Embryonic facial prominence (tissue), 1 donor: ENCODE measurements at regions not wholly inside any gene's neighbourhood (a gene's known extent, or its start where the extent isn't known, plus 50 kb on each side); places are given as distances from the start of the nearest gene placed in this dataset.
"Not testable (repeated sequence)": the region's sequence is repeated elsewhere in the genome, so short reads cannot be mapped to it uniquely, and the experiment has no call there.

Experiments used
- DNase-seq: peaks from one replicate; pipeline ENCODE4 v3.0.0-alpha.2; 2016; ENCODE audit errors: extremely low spot score

- DNase-seq: no peak
These were observed 159.9 kb upstream of the PFN2 start for GRCh38 chr3:150130404-150131100.

GRCh38 chr3:150129166-150129565 lies 158.5 kb upstream of the PFN2 start:
- no peak for DNase-seq

- no peak for DNase-seq
These were observed 157.4 kb upstream of the PFN2 start for GRCh38 chr3:150128126-150128525.

- no peak for DNase-seq
These were observed 156.4 kb upstream of the PFN2 start for GRCh38 chr3:150127011-150127490.

- DNase-seq: no peak
These were observed 153.4 kb upstream of the PFN2 start for GRCh38 chr3:150124142-150124541.

GRCh38 chr3:150123249-150123648 lies 152.6 kb upstream of the PFN2 start:
- DNase-seq: not testable (repeated sequence)

GRCh38 chr3:150118219-150118618 lies 147.5 kb upstream of the PFN2 start:
- no peak for DNase-seq

- no peak for DNase-seq
These were observed 146.4 kb upstream of the PFN2 start for GRCh38 chr3:150117076-150117475.

GRCh38 chr3:150116196-150116595 lies 145.5 kb upstream of the PFN2 start:
- DNase-seq: no peak

- DNase-seq: no peak
These were observed 144.3 kb upstream of the PFN2 start for GRCh38 chr3:150114873-150115540.

- DNase-seq: no peak
These were observed 143.6 kb upstream of the PFN2 start for GRCh38 chr3:150114273-150114672.

- DNase-seq: no peak
These were observed 139.4 kb upstream of the PFN2 start for GRCh38 chr3:150110097-150110496.

GRCh38 chr3:150107429-150108175 lies 136.9 kb upstream of the PFN2 start:
- no peak for DNase-seq

GRCh38 chr3:150106740-150107428 lies 136.2 kb upstream of the PFN2 start:
- no peak for DNase-seq

GRCh38 chr3:150105886-150106612 lies 135.4 kb upstream of the PFN2 start:
- no peak for DNase-seq

GRCh38 chr3:150105025-150105424 lies 134.3 kb upstream of the PFN2 start:
- DNase-seq: no peak

- no peak for DNase-seq
These were observed 133.9 kb upstream of the PFN2 start for GRCh38 chr3:150104564-150104963.

- no peak for DNase-seq
These were observed 130.3 kb upstream of the PFN2 start for GRCh38 chr3:150101016-150101415.

GRCh38 chr3:150098621-150099020 lies 127.9 kb upstream of the PFN2 start:
- DNase-seq: no peak

- DNase-seq: no peak
These were observed 126.8 kb upstream of the PFN2 start for GRCh38 chr3:150097588-150097890.
